ENCODE measurements at regions not wholly inside any gene's neighbourhood (a gene's known extent, or its start where the extent isn't known, plus 50 kb on each side); places are given as distances from the start of the nearest gene placed in this dataset.
A peak's percentile ranks its signal among the peaks of the same experiment; 100 is the strongest.

- Histone ChIP-seq H3K27me3 (no peaks in the 10 kb centered on the region), H3K9me2 (replicated peaks; ENCODE audit: insufficient read depth) (no peaks in the 10 kb centered on the region), H3K36me3 (replicated peaks; ENCODE audit: insufficient read depth, low read depth) (no peaks in the 10 kb centered on the region), H3K4me2 (no peak overlapping the region), H3K27ac (no peak overlapping the region), H3K9me3 (ENCODE audit: low read depth) (no peaks in the 10 kb centered on the region), H3K79me2 (no peaks in the 10 kb centered on the region), H3K4me1 (ENCODE audit: insufficient read depth) (peaks cover 2% of the 10 kb centered on the region), H3K4me3 (no peak overlapping the region), H4K20me1 (ENCODE audit: insufficient read depth, poor library complexity, severe bottlenecking) (no peaks in the 10 kb centered on the region), H2AFZ (no peak overlapping the region)
- no peak for TF ChIP-seq CTCF (IDR thresholded peaks at IDR 0.05; ENCODE audit: poor library complexity)
- TF ChIP-seq EZH2phosphoT487 (IDR thresholded peaks at IDR 0.05; ENCODE audit: low read depth, severe bottlenecking, unreplicated experiment): no peak
- TF ChIP-seq EZH2 (IDR thresholded peaks at IDR 0.05; ENCODE audit: borderline replicate concordance): no peak
- WGBS (ENCODE audit: low lambda C conversion rate, missing lambda C conversion rate): 63% methylated on average over 5 of the region's 5 CpGs
- DNase-seq (ENCODE audit: low spot score): no peak
These were observed 358.3 kb downstream of the EFNB2 start for GRCh38 chr13:106177146-106177545.

DNA sequence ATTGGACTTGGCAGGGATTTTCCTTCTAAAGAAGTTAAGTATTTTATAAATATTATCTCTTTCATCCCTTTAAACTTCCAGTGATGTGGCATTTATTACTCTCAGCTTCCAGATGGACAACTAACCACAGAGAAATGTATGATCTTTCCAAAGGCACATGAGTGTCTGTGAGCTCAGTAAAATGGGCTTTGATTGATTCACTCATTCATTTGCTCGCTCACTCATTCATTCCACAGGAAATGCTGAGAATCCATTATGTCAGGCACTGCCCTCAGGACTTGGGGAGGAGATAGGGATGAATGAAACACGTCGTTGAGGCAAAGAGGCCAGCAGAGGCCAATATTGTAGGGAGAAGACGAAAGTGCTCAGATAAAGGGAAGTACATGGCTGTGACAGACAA lies 359.3 kb downstream of the EFNB2 start:
- Histone ChIP-seq H3K4me2 (peak overlapping the region; percentile 38), H3K4me1 (ENCODE audit: insufficient read depth) (peaks cover 2% of the 10 kb centered on the region), H3K9me3 (ENCODE audit: low read depth) (no peaks in the 10 kb centered on the region), H3K27ac (no peak overlapping the region), H3K4me3 (no peak overlapping the region), H3K36me3 (replicated peaks; ENCODE audit: insufficient read depth, low read depth) (no peaks in the 10 kb centered on the region), H3K27me3 (no peaks in the 10 kb centered on the region), H4K20me1 (ENCODE audit: insufficient read depth, poor library complexity, severe bottlenecking) (no peaks in the 10 kb centered on the region), H3K79me2 (no peaks in the 10 kb centered on the region), H2AFZ (no peak overlapping the region), H3K9me2 (replicated peaks; ENCODE audit: insufficient read depth) (no peaks in the 10 kb centered on the region)
- DNase-seq (ENCODE audit: low spot score): no peak
- TF ChIP-seq EZH2phosphoT487 (IDR thresholded peaks at IDR 0.05; ENCODE audit: low read depth, severe bottlenecking, unreplicated experiment) (no peak), CTCF (IDR thresholded peaks at IDR 0.05; ENCODE audit: poor library complexity) (no peak), EZH2 (IDR thresholded peaks at IDR 0.05; ENCODE audit: borderline replicate concordance) (no peak)
- 48% methylated on average over 4 of the region's 4 CpGs for WGBS (ENCODE audit: low lambda C conversion rate, missing lambda C conversion rate)

DNA sequence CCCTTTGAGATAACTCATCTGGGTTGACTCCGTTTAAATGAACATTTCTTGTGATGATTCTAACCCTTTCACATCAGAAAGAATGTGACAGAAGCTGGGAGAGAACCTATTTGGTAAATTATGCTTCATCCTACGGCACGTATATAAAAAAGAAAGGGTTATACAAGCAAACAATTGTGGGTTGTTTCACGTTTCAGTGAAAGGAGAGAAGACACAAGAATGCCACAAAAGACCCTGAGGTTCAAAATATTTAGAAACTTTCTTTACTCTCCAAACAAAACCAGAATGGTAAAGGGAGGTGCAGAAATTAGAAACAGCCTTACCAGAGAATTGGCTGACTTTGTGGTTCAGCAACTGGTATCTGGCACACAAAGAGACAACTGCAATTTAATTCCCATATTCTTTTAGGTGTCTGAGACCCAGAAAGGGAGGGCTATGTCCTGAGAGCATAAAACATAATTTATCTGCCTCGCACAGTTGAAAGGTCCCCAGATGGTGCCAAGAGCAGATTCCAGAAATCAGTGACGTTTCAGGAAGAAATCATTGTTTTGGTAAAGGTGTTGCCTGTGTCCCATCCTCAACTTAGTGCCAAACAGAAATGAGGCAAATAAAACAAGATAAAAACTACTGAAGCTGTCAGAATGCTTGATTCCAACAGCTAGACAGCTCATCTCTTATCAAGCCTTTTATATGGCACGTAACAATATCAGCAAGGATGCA lies 361.4 kb downstream of the EFNB2 start:
- TF ChIP-seq EZH2 (IDR thresholded peaks at IDR 0.05; ENCODE audit: borderline replicate concordance) (no peak), CTCF (IDR thresholded peaks at IDR 0.05; ENCODE audit: poor library complexity) (no peak), EZH2phosphoT487 (IDR thresholded peaks at IDR 0.05; ENCODE audit: low read depth, severe bottlenecking, unreplicated experiment) (no peak)
- Histone ChIP-seq H3K36me3 (replicated peaks; ENCODE audit: insufficient read depth, low read depth) (no peaks in the 10 kb centered on the region), H3K4me1 (ENCODE audit: insufficient read depth) (peaks cover 2% of the 10 kb centered on the region), H3K79me2 (no peaks in the 10 kb centered on the region), H3K4me2 (no peak overlapping the region), H2AFZ (no peak overlapping the region), H3K27ac (no peak overlapping the region), H3K27me3 (no peaks in the 10 kb centered on the region), H3K9me2 (replicated peaks; ENCODE audit: insufficient read depth) (no peaks in the 10 kb centered on the region), H3K9me3 (ENCODE audit: low read depth) (no peaks in the 10 kb centered on the region), H4K20me1 (ENCODE audit: insufficient read depth, poor library complexity, severe bottlenecking) (no peaks in the 10 kb centered on the region), H3K4me3 (no peak overlapping the region)
- 49% methylated on average over 7 of the region's 7 CpGs for WGBS (ENCODE audit: low lambda C conversion rate, missing lambda C conversion rate)
- DNase-seq (ENCODE audit: low spot score): no peak

Measured in hepatocyte (in vitro differentiated cells).